HPDE6-E6E7 (cell line): ENCODE measurements at regions not wholly inside any gene's neighbourhood (a gene's known extent, or its start where the extent isn't known, plus 50 kb on each side); places are given as distances from the start of the nearest gene placed in this dataset.
A peak's percentile ranks its signal among the peaks of the same experiment; 100 is the strongest.
"Not testable (repeated sequence)": the region's sequence is repeated elsewhere in the genome, so short reads cannot be mapped to it uniquely, and the experiment has no call there.

Source experiments
- DNase-seq: peaks from one replicate; pipeline ENCODE4 v3.0.0; 2011; ENCODE audit warnings: missing footprints; ENCODE audit errors: extremely low spot score

DNA sequence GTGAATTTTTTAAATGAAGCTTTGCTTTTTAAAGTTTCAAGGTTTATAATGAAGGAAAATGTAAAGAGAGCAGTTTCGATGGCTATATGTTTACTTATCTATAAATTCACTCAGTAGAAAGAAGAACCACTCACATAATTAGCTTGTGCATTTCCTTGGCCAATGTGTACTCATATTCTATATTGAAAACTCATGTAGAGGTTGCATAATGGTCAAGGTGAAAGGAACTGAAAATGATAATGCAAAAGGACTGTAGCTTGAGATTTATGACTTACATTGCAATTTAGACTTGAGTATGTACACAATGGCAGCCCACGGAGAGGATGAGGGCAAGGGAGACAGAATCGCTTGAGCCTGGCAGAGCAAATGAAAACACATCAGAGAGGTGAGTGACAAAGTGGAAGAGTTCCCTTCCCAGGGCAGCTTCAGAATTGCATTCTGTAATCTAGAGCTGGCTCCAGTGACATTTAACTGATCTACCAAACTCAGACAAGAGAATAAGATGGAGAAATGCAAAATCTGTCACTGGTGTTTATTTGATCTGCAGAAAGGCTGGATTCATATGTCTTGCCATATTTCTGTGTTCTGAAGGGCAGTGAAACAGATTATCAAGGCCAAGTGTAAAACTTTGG is 191.8 kb downstream of the TMEM200A start:
- no peak for DNase-seq

DNA sequence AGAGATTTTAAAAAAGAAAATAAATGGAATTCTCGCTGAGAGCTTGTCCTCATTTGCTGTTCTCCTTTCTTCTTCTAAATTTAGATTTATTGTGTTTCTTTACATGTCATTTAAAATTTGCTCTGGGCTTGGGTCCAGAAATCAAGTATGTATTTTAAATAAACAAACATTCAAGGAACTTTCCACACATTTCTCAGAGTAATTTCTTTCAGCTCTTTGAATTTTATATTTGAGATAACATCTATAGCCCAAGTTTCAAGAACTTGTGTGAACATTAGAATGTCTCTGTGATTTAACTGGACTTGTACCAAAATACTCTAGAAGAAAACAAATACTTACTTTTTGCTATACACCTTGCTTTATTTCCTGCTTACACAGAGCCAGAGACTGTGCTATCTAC is 192.3 kb downstream of the TMEM200A start:
- DNase-seq = no peak

DNA sequence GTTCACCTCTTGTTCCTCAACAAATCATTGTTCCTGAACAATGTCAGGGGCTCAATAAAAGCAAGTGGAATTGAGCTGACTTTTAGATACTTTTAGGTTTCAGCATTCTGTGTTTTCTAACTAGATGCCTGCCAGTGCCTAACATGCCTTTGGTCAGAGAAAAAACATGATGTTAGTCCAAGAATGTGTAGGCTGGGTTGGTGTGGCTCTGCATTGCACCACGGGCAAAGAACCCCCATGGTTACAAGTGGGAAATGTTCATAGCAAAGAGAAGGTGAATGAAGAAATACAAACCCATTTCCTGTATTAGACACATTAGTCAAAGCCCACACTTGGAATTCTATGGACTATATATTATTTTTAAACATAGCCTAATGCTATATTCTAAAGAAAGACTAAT is 193.3 kb downstream of the TMEM200A start:
- no peak for DNase-seq

GRCh38 chr6:130560231-130560630 is 194.4 kb downstream of the TMEM200A start:
- DNase-seq = no peak

- not testable (repeated sequence) for DNase-seq
These were observed 195.3 kb downstream of the TMEM200A start for GRCh38 chr6:130561159-130561558.

DNA sequence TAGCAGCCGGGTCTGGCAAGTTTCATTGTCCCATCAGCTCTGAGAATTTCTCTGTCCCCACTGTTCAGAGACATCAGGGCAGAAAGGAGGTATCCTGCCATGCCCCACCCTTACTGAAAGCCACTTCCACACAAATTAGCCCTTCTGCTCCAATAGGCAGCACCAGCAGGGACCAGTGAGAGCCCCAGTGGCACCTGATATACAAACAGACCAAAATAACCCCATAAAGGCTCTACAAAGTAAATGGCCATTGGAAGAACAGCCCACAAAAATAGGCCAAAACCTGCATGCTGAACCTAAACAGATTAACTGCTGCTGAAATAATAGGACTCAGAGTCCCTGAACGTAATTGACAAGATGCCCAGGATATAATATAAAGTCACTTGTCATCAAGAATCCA is 199.9 kb downstream of the TMEM200A start:
- DNase-seq = no peak

DNA sequence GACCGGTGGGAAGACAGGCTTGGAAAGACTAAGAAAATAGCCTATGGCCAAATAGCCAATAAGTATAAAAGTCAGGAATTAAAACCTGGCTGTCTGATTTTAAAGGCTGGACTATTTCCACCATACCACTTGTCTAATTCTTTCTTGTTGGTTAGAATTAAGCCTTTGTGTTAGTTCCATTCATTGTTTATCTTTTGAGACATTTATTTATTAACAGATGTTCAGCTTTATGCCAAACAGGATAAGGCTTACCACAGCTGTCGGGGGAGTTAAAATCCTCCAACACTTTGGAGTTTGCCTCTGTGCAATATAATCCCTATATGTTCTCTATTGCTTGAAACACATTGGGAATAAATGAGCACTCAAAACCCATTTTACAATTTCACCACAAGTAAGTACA is 208.3 kb downstream of the TMEM200A start:
- no peak for DNase-seq

- DNase-seq = no peak
These were observed 209.7 kb downstream of the TMEM200A start for GRCh38 chr6:130575557-130575956.

GRCh38 chr6:130575971-130576370 is 210.2 kb downstream of the TMEM200A start:
- DNase-seq = no peak

- DNase-seq = no peak
These were observed 211.5 kb downstream of the TMEM200A start for GRCh38 chr6:130577178-130577919.

DNA sequence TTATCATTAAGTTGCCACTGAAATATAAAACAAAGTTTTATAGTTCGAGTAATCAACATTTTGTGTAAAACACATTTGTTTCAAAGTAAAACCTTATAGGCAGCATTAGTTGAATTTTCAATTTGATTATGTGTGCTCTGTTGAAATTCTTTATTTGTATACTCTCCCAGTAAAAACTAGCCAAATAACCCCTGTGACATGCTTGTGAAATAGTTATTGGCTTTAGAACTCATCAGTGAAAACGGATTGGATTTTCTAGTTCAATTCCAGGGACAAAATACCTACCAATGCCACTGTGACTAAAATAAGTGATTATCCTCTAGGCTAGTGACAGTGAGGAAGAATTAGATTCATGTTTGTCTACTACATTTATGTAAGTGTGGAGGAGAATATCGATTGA is 212.9 kb downstream of the TMEM200A start:
- no peak for DNase-seq

- DNase-seq = no peak
These were observed 217.5 kb downstream of the TMEM200A start for GRCh38 chr6:130583268-130583667.

DNA sequence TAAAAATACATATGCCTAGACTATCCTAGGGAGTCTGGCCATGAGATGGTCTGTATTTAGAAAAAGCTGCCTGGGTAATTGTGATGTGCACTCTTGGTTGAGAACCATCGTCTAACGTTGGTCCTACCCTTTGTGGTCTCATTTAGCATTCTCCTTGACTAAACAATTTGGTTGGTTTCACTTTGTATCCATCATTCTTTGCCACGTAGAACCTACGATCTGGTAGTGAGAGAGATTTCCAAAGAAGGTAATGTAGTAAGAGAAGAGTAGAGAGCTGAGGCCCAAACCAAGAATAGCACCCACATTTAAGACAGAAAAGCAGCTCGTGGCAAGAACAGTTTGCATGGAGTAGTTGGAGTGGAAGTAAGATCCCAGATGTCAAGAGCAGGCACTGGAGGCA is 219.8 kb downstream of the TMEM200A start:
- no peak for DNase-seq

- no peak for DNase-seq
These were observed 222.1 kb downstream of the TMEM200A start for GRCh38 chr6:130587778-130588520.

GRCh38 chr6:130593200-130593599 is 227.4 kb downstream of the TMEM200A start:
- no peak for DNase-seq

GRCh38 chr6:130593948-130594347 is 228.1 kb downstream of the TMEM200A start:
- no peak for DNase-seq

GRCh38 chr6:130598021-130598989 is 228.9 kb upstream of the SMLR1 start:
- no peak for DNase-seq

DNA sequence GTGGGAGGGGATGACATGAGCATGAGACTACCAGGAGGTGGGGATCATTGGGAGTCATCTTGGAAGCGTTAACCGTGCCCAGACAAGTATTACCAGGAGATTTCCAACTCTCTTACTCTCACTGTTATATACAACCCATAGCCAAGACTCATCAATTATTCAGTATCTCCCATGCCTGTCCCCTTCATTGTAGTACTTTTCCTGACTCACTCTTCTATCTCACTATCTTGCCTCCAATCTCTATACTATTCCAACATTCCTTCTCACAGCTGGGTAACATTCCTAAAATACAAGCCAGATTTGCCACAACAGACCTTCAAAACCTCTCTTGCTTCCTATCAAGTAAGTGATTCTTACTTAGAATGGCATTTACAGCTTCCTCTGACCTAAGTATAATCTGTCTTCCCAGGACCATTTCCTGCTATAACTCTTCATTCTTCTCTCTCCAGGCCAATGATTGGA is 226.3 kb upstream of the SMLR1 start:
- no peak for DNase-seq

- peak; percentile 86 for DNase-seq
These were observed 224.9 kb upstream of the SMLR1 start for GRCh38 chr6:130602151-130602770.

DNA sequence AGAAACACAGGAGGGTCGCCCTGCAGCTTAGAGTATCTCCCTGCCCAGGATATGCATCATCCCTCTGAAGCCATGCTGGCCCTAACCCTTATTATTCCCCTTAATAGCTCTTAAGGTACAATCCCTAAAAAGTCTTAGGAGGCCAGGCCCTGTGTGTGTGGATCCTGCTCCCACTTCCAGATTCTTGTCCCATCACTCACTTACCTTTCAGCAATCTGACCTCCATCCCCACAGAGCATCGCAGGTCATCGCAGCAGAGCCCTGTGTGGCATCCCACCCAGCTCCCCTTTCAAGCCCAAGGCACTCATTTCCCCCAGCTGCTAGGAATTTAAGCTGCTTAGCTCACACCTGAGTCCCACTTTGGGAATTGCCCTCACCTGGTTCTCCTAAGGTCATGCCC is 223.8 kb upstream of the SMLR1 start:
- DNase-seq = no peak

GRCh38 chr6:130604841-130605399 is 222.3 kb upstream of the SMLR1 start:
- DNase-seq = no peak
